ENCODE measurements at regions not wholly inside any gene's neighbourhood (a gene's known extent, or its start where the extent isn't known, plus 50 kb on each side); places are given as distances from the start of the nearest gene placed in this dataset.

GRCh38 chr11:39177678-39178077 is 2281.8 kb downstream of the LRRC4C start:
- H3K4me3 ChIP-seq (ENCODE audit: low read length) = no peak overlapping the region
- no peaks in the 10 kb centered on the region for H3K27me3 ChIP-seq (ENCODE audit: control insufficient read depth, insufficient read depth, low read length)
- H3K27ac ChIP-seq (ENCODE audit: low read depth, low read length) = no peak overlapping the region
- H3K9ac ChIP-seq (ENCODE audit: low read length) = no peak overlapping the region
- H3K36me3 ChIP-seq (ENCODE audit: control insufficient read depth, insufficient read depth, low read length) = no peaks in the 10 kb centered on the region
- H3K4me1 ChIP-seq (ENCODE audit: control insufficient read depth, insufficient read depth, low read length) = no peaks in the 10 kb centered on the region

- H3K27ac ChIP-seq (ENCODE audit: low read depth, low read length) = no peak overlapping the region
- no peak overlapping the region for H3K4me3 ChIP-seq (ENCODE audit: low read length)
- no peaks in the 10 kb centered on the region for H3K36me3 ChIP-seq (ENCODE audit: control insufficient read depth, insufficient read depth, low read length)
- no peak overlapping the region for H3K9ac ChIP-seq (ENCODE audit: low read length)
- no peaks in the 10 kb centered on the region for H3K27me3 ChIP-seq (ENCODE audit: control insufficient read depth, insufficient read depth, low read length)
- no peaks in the 10 kb centered on the region for H3K4me1 ChIP-seq (ENCODE audit: control insufficient read depth, insufficient read depth, low read length)
Observed at GRCh38 chr11:39174965-39175364, 2284.5 kb downstream of the LRRC4C start.

GRCh38 chr11:39174196-39174595 is 2285.3 kb downstream of the LRRC4C start:
- Histone ChIP-seq H3K36me3 (ENCODE audit: control insufficient read depth, insufficient read depth, low read length) (no peaks in the 10 kb centered on the region), H3K27me3 (ENCODE audit: control insufficient read depth, insufficient read depth, low read length) (no peaks in the 10 kb centered on the region), H3K4me3 (ENCODE audit: low read length) (no peak overlapping the region), H3K4me1 (ENCODE audit: control insufficient read depth, insufficient read depth, low read length) (no peaks in the 10 kb centered on the region), H3K9ac (ENCODE audit: low read length) (no peak overlapping the region), H3K27ac (ENCODE audit: low read depth, low read length) (no peak overlapping the region)

DNA sequence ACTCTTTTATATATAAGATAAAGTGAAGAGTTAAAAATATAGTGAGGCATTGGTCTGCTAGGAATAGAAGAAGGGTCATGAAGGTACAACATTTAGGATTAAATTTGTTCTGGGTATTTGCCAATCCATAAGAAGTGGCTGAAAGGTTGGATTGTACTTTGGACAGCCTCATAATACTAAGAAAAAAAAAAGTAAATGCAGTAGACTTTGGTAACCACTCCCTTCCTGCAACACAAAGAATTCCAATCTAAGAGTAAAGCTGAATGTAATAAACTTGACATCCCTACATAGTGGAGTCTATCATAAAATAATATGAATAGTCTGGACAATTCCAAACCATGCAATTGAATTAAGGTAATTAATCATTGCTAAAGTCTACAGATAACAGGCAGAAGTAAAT is 2294.4 kb downstream of the LRRC4C start:
- Histone ChIP-seq H3K27ac (ENCODE audit: low read depth, low read length) (no peak overlapping the region), H3K4me3 (ENCODE audit: low read length) (no peak overlapping the region), H3K9ac (ENCODE audit: low read length) (no peak overlapping the region), H3K36me3 (ENCODE audit: control insufficient read depth, insufficient read depth, low read length) (no peaks in the 10 kb centered on the region), H3K27me3 (ENCODE audit: control insufficient read depth, insufficient read depth, low read length) (no peaks in the 10 kb centered on the region), H3K4me1 (ENCODE audit: control insufficient read depth, insufficient read depth, low read length) (no peaks in the 10 kb centered on the region)

- no peak overlapping the region for H3K27ac ChIP-seq (ENCODE audit: low read depth, low read length)
Observed at GRCh38 chr11:39149214-39149613, 2310.2 kb downstream of the LRRC4C start.

DNA sequence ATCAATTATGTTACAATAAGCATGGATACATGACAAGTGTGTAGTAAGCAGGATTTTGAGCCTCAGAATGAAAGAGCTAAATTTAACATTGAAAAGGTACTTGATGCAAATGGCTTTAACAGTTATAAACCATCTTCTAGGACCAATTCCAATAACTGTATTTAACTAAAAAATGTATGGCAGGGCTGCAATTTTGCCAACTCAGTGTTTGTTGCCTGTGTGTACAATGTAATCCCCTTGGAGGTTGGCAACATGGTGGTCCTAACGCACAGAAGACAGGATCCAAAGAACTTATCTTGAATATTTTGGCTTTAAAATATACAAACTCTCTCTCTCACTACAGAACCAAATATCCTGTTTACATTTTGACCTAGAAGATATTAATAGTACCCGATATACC is 2314.1 kb downstream of the LRRC4C start:
- Histone ChIP-seq H3K4me3 (ENCODE audit: low read length) (no peak overlapping the region), H3K9ac (ENCODE audit: low read length) (no peak overlapping the region), H3K27me3 (ENCODE audit: control insufficient read depth, insufficient read depth, low read length) (no peaks in the 10 kb centered on the region), H3K36me3 (ENCODE audit: control insufficient read depth, insufficient read depth, low read length) (no peaks in the 10 kb centered on the region), H3K27ac (ENCODE audit: low read depth, low read length) (no peak overlapping the region), H3K4me1 (ENCODE audit: control insufficient read depth, insufficient read depth, low read length) (no peaks in the 10 kb centered on the region)

More at GRCh38 chr11:39149214-39149613, 2310.2 kb downstream of the LRRC4C start:
- Histone ChIP-seq H3K4me3 (ENCODE audit: low read length) (no peak overlapping the region), H3K4me1 (ENCODE audit: control insufficient read depth, insufficient read depth, low read length) (no peaks in the 10 kb centered on the region), H3K27me3 (ENCODE audit: control insufficient read depth, insufficient read depth, low read length) (no peaks in the 10 kb centered on the region), H3K36me3 (ENCODE audit: control insufficient read depth, insufficient read depth, low read length) (no peaks in the 10 kb centered on the region), H3K9ac (ENCODE audit: low read length) (no peak overlapping the region)

- Histone ChIP-seq H3K9ac (ENCODE audit: low read length) (no peak overlapping the region), H3K27ac (ENCODE audit: low read depth, low read length) (no peak overlapping the region), H3K4me1 (ENCODE audit: control insufficient read depth, insufficient read depth, low read length) (no peaks in the 10 kb centered on the region), H3K27me3 (ENCODE audit: control insufficient read depth, insufficient read depth, low read length) (no peaks in the 10 kb centered on the region), H3K36me3 (ENCODE audit: control insufficient read depth, insufficient read depth, low read length) (no peaks in the 10 kb centered on the region), H3K4me3 (ENCODE audit: low read length) (no peak overlapping the region)
Observed at GRCh38 chr11:39144351-39145130, 2314.9 kb downstream of the LRRC4C start.

DNA sequence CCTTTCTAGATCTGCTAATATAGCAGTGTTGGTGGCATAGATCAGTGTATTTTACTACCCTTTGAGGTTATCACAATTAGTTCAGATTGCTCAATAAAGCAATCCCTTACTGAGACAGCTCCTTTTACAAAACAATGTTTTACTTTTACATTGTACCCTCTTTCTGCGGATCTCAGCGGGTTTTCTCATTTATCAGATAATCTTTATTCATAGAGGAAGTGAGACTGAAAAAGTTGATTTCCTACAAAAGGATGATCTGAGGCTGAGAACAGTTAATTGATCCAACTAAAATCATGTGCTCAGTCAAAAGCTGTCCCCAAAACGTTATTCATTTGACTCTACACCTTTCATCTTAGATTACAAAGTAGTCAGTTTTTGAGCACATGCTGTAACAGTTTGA is 2319.9 kb downstream of the LRRC4C start:
- Histone ChIP-seq H3K36me3 (ENCODE audit: control insufficient read depth, insufficient read depth, low read length) (no peaks in the 10 kb centered on the region), H3K27ac (ENCODE audit: low read depth, low read length) (no peak overlapping the region), H3K9ac (ENCODE audit: low read length) (no peak overlapping the region), H3K4me1 (ENCODE audit: control insufficient read depth, insufficient read depth, low read length) (no peaks in the 10 kb centered on the region), H3K4me3 (ENCODE audit: low read length) (no peak overlapping the region), H3K27me3 (ENCODE audit: control insufficient read depth, insufficient read depth, low read length) (no peaks in the 10 kb centered on the region)

- no peaks in the 10 kb centered on the region for H3K36me3 ChIP-seq (ENCODE audit: control insufficient read depth, insufficient read depth, low read length)
- no peak overlapping the region for H3K4me3 ChIP-seq (ENCODE audit: low read length)
- no peaks in the 10 kb centered on the region for H3K4me1 ChIP-seq (ENCODE audit: control insufficient read depth, insufficient read depth, low read length)
- H3K27me3 ChIP-seq (ENCODE audit: control insufficient read depth, insufficient read depth, low read length) = no peaks in the 10 kb centered on the region
- H3K9ac ChIP-seq (ENCODE audit: low read length) = no peak overlapping the region
- H3K27ac ChIP-seq (ENCODE audit: low read depth, low read length) = no peak overlapping the region
Observed at GRCh38 chr11:39120890-39121289, 2338.6 kb downstream of the LRRC4C start.

DNA sequence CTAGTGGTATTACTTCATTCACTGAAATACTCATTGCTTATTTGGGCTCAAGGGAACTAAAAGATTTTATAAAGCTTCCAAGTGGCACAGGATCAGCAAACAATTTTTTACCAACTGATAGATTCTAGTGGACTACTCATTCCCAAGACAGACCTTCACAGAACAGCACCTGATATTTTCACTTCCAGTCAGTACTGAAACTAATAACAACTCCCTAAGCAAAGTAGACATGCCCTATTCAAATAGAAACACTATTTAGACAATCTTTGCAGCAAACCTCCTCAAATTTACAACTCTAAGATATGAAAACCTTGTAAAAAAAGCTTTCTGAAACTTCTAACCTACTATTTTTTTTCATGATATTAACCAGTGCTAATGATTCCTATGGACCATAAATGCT is 2345.8 kb downstream of the LRRC4C start:
- H3K27ac ChIP-seq (ENCODE audit: low read depth, low read length) = no peak overlapping the region
- H3K27me3 ChIP-seq (ENCODE audit: control insufficient read depth, insufficient read depth, low read length) = no peaks in the 10 kb centered on the region
- H3K9ac ChIP-seq (ENCODE audit: low read length) = no peak overlapping the region
- no peaks in the 10 kb centered on the region for H3K4me1 ChIP-seq (ENCODE audit: control insufficient read depth, insufficient read depth, low read length)
- no peak overlapping the region for H3K4me3 ChIP-seq (ENCODE audit: low read length)
- no peaks in the 10 kb centered on the region for H3K36me3 ChIP-seq (ENCODE audit: control insufficient read depth, insufficient read depth, low read length)

- Histone ChIP-seq H3K4me3 (ENCODE audit: low read length) (no peak overlapping the region), H3K27me3 (ENCODE audit: control insufficient read depth, insufficient read depth, low read length) (no peaks in the 10 kb centered on the region), H3K4me1 (ENCODE audit: control insufficient read depth, insufficient read depth, low read length) (no peaks in the 10 kb centered on the region), H3K36me3 (ENCODE audit: control insufficient read depth, insufficient read depth, low read length) (no peaks in the 10 kb centered on the region), H3K27ac (ENCODE audit: low read depth, low read length) (no peak overlapping the region), H3K9ac (ENCODE audit: low read length) (no peak overlapping the region)
Observed at GRCh38 chr11:39102236-39102635, 2357.2 kb downstream of the LRRC4C start.

- no peak overlapping the region for H3K27ac ChIP-seq (ENCODE audit: low read depth, low read length)
- no peak overlapping the region for H3K9ac ChIP-seq (ENCODE audit: low read length)
- H3K36me3 ChIP-seq (ENCODE audit: control insufficient read depth, insufficient read depth, low read length) = no peaks in the 10 kb centered on the region
- no peaks in the 10 kb centered on the region for H3K4me1 ChIP-seq (ENCODE audit: control insufficient read depth, insufficient read depth, low read length)
- H3K4me3 ChIP-seq (ENCODE audit: low read length) = no peak overlapping the region
- no peaks in the 10 kb centered on the region for H3K27me3 ChIP-seq (ENCODE audit: control insufficient read depth, insufficient read depth, low read length)
Observed at GRCh38 chr11:39078465-39078864, 2381.0 kb downstream of the LRRC4C start.

DNA sequence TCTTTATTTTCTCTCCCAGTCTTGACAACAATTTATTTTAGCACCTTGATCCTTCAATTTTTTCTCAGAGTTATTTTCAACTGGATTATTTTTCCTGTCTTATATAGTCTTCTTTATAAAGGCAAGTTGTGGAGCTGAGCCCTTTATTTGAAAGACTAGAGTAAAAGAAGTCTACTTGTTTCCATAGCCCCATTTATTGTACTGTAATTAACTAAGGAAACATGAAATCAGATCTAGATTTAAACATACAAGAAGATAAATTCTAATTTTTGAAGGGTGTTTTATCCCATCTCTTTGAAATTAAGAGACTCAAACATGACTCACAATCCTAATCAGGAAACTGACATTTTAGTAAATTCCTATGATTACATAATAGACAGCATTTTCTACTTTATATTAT is 2421.8 kb downstream of the LRRC4C start:
- H3K27me3 ChIP-seq (ENCODE audit: control insufficient read depth, insufficient read depth, low read length) = no peaks in the 10 kb centered on the region
- H3K4me3 ChIP-seq (ENCODE audit: low read length) = no peak overlapping the region
- H3K36me3 ChIP-seq (ENCODE audit: control insufficient read depth, insufficient read depth, low read length) = no peaks in the 10 kb centered on the region
- H3K27ac ChIP-seq (ENCODE audit: low read depth, low read length) = no peak overlapping the region
- no peak overlapping the region for H3K9ac ChIP-seq (ENCODE audit: low read length)
- no peaks in the 10 kb centered on the region for H3K4me1 ChIP-seq (ENCODE audit: control insufficient read depth, insufficient read depth, low read length)
